ENCODE measurements at regions not wholly inside any gene's neighbourhood (a gene's known extent, or its start where the extent isn't known, plus 50 kb on each side); places are given as distances from the start of the nearest gene placed in this dataset.

DNA sequence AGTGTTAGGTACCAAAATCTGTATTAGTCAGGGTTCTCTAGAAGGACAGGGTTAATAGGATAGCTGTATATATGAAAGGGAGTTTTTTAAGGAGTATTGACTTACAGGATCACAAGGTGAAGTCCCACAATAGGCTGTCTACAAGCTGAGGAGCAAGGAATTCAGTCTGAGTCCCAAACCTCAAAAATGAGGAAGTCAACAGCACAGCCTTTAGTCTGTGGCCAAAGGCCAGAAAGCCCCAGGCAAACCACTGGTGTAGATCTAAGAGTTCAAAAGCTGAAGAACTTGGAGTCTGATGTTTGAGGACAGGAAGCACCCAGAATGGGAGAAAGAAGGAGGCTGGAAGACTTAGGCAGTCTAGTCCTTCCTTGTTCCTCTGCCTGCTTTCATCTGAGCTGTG is 487.5 kb upstream of the CHRM3 start:
- Histone ChIP-seq H3K4me1 (ENCODE audit: control insufficient read depth, insufficient read depth, low read length) (no peaks in the 10 kb centered on the region), H3K27me3 (ENCODE audit: control insufficient read depth, insufficient read depth, low read length) (no peaks in the 10 kb centered on the region), H3K36me3 (ENCODE audit: insufficient read depth, low read length) (no peaks in the 10 kb centered on the region), H3K9ac (ENCODE audit: low read depth, low read length) (no peak overlapping the region), H3K9me3 (replicated peaks; ENCODE audit: low read length) (no peaks in the 10 kb centered on the region), H3K4me3 (ENCODE audit: low read length) (no peak overlapping the region), H3K4me2 (ENCODE audit: low read length) (no peak overlapping the region)

DNA sequence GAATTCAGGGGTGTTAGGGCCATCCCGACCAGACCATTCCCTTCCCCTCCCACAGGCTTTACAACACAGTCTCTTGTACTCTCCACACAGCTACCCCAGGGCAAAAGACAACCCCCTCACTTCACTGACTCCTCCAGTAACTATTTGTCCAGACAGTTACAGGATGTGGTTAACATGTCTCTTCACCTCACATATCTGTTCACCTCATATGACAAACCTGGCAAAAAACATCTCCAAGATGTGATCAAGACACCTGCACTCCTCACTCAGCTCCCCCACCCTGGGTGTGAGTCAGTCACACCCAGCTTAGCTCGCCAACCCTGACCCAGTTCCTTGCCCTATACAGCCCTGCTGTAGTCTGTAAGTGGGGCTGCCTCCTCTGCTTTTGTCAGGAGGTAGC is 490.5 kb upstream of the CHRM3 start:
- H3K9ac ChIP-seq (ENCODE audit: low read depth, low read length): no peak overlapping the region
- H3K4me3 ChIP-seq (ENCODE audit: low read length): no peak overlapping the region
- no peaks in the 10 kb centered on the region for H3K27me3 ChIP-seq (ENCODE audit: control insufficient read depth, insufficient read depth, low read length)
- H3K9me3 ChIP-seq (replicated peaks; ENCODE audit: low read length): peaks cover 3% of the 10 kb centered on the region
- H3K36me3 ChIP-seq (ENCODE audit: insufficient read depth, low read length): no peaks in the 10 kb centered on the region
- no peak overlapping the region for H3K4me2 ChIP-seq (ENCODE audit: low read length)
- H3K4me1 ChIP-seq (ENCODE audit: control insufficient read depth, insufficient read depth, low read length): no peaks in the 10 kb centered on the region

- Histone ChIP-seq H3K4me3 (ENCODE audit: low read length) (no peak overlapping the region), H3K36me3 (ENCODE audit: insufficient read depth, low read length) (no peaks in the 10 kb centered on the region), H3K27me3 (ENCODE audit: control insufficient read depth, insufficient read depth, low read length) (no peaks in the 10 kb centered on the region), H3K9me3 (replicated peaks; ENCODE audit: low read length) (peaks cover 11% of the 10 kb centered on the region), H3K9ac (ENCODE audit: low read depth, low read length) (no peak overlapping the region), H3K4me2 (ENCODE audit: low read length) (no peak overlapping the region), H3K4me1 (ENCODE audit: control insufficient read depth, insufficient read depth, low read length) (no peaks in the 10 kb centered on the region)
These were observed 493.8 kb upstream of the CHRM3 start for GRCh38 chr1:238892612-238893011.

GRCh38 chr1:238861342-238862066 is 524.9 kb upstream of the CHRM3 start:
- no peak overlapping the region for H3K4me3 ChIP-seq (ENCODE audit: low read length)
- H3K9me3 ChIP-seq (replicated peaks; ENCODE audit: low read length): peaks cover 4% of the 10 kb centered on the region
- H3K4me2 ChIP-seq (ENCODE audit: low read length): no peak overlapping the region
- no peaks in the 10 kb centered on the region for H3K4me1 ChIP-seq (ENCODE audit: control insufficient read depth, insufficient read depth, low read length)
- no peaks in the 10 kb centered on the region for H3K27me3 ChIP-seq (ENCODE audit: control insufficient read depth, insufficient read depth, low read length)
- no peak overlapping the region for H3K9ac ChIP-seq (ENCODE audit: low read depth, low read length)
- H3K36me3 ChIP-seq (ENCODE audit: insufficient read depth, low read length): no peaks in the 10 kb centered on the region

- Histone ChIP-seq H3K36me3 (ENCODE audit: insufficient read depth, low read length) (no peaks in the 10 kb centered on the region), H3K4me1 (ENCODE audit: control insufficient read depth, insufficient read depth, low read length) (no peaks in the 10 kb centered on the region), H3K9me3 (replicated peaks; ENCODE audit: low read length) (peaks cover 7% of the 10 kb centered on the region), H3K9ac (ENCODE audit: low read depth, low read length) (no peak overlapping the region), H3K27me3 (ENCODE audit: control insufficient read depth, insufficient read depth, low read length) (no peaks in the 10 kb centered on the region), H3K4me3 (ENCODE audit: low read length) (no peak overlapping the region), H3K4me2 (ENCODE audit: low read length) (no peak overlapping the region)
These were observed 552.4 kb upstream of the CHRM3 start for GRCh38 chr1:238833919-238834318.

DNA sequence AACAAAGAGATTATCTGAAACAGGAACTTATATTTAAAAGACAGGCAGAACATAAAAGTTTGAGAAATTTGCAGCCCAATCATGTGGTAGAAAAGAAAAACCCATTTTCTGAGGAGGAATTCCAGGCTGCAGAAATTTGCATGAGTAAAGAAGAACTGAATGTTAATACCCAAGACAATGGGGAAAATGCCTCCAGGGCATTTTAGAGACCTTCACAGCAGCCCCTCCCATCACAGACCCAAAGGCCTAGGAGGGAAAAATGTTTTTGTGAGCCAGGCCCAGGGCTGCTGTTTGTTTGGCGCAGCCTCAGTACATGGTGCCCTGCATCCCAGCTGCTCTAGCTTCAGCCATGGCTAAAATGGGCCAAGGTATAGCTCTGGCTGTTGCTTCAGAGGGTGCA is 554.3 kb upstream of the CHRM3 start:
- H3K4me2 ChIP-seq (ENCODE audit: low read length): no peak overlapping the region
- no peak overlapping the region for H3K9ac ChIP-seq (ENCODE audit: low read depth, low read length)
- H3K9me3 ChIP-seq (replicated peaks; ENCODE audit: low read length): peaks cover 7% of the 10 kb centered on the region
- no peak overlapping the region for H3K4me3 ChIP-seq (ENCODE audit: low read length)
- H3K27me3 ChIP-seq (ENCODE audit: control insufficient read depth, insufficient read depth, low read length): no peaks in the 10 kb centered on the region
- no peaks in the 10 kb centered on the region for H3K4me1 ChIP-seq (ENCODE audit: control insufficient read depth, insufficient read depth, low read length)
- no peaks in the 10 kb centered on the region for H3K36me3 ChIP-seq (ENCODE audit: insufficient read depth, low read length)

- Histone ChIP-seq H3K36me3 (ENCODE audit: insufficient read depth, low read length) (no peaks in the 10 kb centered on the region), H3K4me1 (ENCODE audit: control insufficient read depth, insufficient read depth, low read length) (no peaks in the 10 kb centered on the region), H3K9ac (ENCODE audit: low read depth, low read length) (no peak overlapping the region), H3K9me3 (replicated peaks; ENCODE audit: low read length) (peaks cover 7% of the 10 kb centered on the region), H3K27me3 (ENCODE audit: control insufficient read depth, insufficient read depth, low read length) (no peaks in the 10 kb centered on the region), H3K4me2 (ENCODE audit: low read length) (no peak overlapping the region), H3K4me3 (ENCODE audit: low read length) (no peak overlapping the region)
These were observed 556.2 kb upstream of the CHRM3 start for GRCh38 chr1:238830036-238830611.

DNA sequence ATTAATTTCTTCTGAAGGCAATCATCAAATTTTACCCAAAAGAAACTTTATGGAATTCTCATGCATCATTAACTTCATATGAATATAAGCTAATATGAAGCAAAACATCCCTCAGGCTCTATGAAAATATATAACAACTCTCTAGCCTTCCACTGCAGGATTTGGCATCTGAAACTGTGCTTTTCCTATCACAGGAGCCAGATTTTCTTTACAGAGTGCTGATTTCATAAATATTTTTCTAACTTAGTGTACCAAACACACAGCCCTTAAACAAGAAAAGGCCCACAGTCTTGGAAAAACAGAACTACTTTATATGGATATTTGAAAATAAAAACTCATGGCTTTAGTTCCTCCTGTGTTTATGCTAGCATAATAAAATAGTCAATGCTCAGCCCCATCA is 559.5 kb upstream of the CHRM3 start:
- no peak overlapping the region for H3K4me2 ChIP-seq (ENCODE audit: low read length)
- no peak overlapping the region for H3K4me3 ChIP-seq (ENCODE audit: low read length)
- no peaks in the 10 kb centered on the region for H3K36me3 ChIP-seq (ENCODE audit: insufficient read depth, low read length)
- no peak overlapping the region for H3K9ac ChIP-seq (ENCODE audit: low read depth, low read length)
- H3K9me3 ChIP-seq (replicated peaks; ENCODE audit: low read length): peaks cover 7% of the 10 kb centered on the region
- no peaks in the 10 kb centered on the region for H3K4me1 ChIP-seq (ENCODE audit: control insufficient read depth, insufficient read depth, low read length)
- no peaks in the 10 kb centered on the region for H3K27me3 ChIP-seq (ENCODE audit: control insufficient read depth, insufficient read depth, low read length)

- Histone ChIP-seq H3K27me3 (ENCODE audit: control insufficient read depth, insufficient read depth, low read length) (no peaks in the 10 kb centered on the region), H3K4me2 (ENCODE audit: low read length) (no peak overlapping the region), H3K9me3 (replicated peaks; ENCODE audit: low read length) (no peaks in the 10 kb centered on the region), H3K9ac (ENCODE audit: low read depth, low read length) (no peak overlapping the region), H3K36me3 (ENCODE audit: insufficient read depth, low read length) (no peaks in the 10 kb centered on the region), H3K4me3 (ENCODE audit: low read length) (no peak overlapping the region), H3K4me1 (ENCODE audit: control insufficient read depth, insufficient read depth, low read length) (no peaks in the 10 kb centered on the region)
These were observed 563.0 kb upstream of the CHRM3 start for GRCh38 chr1:238823416-238823815.

DNA sequence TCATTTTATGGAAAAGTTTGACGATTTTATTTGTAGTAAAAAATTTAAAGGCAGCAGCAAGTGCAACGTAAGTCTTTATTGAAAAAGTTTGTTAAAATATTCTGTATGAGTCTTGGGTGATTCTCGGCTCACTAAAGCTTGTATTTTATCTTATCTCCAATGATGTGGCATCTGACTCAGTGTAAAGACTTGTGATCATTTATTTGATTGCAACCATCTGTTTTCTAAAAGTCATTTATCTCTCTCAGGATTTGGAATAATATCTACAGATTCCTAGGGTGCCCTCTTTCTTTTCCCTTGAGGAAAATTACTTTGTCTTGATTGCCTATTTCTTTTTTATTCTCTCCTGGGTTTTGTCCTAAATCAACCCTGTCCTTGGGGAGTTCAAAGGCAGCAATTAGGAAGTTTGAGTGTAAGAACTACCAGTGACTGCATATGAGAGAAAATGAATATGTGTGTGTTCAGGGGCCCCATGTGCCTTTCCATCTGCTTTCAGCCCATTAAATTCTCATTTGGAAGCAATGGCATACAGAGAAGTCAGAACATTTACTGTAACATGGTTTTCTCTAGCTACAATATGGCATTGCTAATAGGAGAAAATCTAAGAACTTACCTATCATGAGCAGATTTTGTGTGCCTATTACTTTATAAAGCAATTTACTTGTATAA is 575.0 kb upstream of the CHRM3 start:
- Histone ChIP-seq H3K9ac (ENCODE audit: low read depth, low read length) (no peak overlapping the region), H3K4me3 (ENCODE audit: low read length) (no peak overlapping the region), H3K9me3 (replicated peaks; ENCODE audit: low read length) (peaks cover under 1% of the 10 kb centered on the region), H3K27me3 (ENCODE audit: control insufficient read depth, insufficient read depth, low read length) (no peaks in the 10 kb centered on the region), H3K4me2 (ENCODE audit: low read length) (no peak overlapping the region), H3K4me1 (ENCODE audit: control insufficient read depth, insufficient read depth, low read length) (no peaks in the 10 kb centered on the region), H3K36me3 (ENCODE audit: insufficient read depth, low read length) (no peaks in the 10 kb centered on the region)

DNA sequence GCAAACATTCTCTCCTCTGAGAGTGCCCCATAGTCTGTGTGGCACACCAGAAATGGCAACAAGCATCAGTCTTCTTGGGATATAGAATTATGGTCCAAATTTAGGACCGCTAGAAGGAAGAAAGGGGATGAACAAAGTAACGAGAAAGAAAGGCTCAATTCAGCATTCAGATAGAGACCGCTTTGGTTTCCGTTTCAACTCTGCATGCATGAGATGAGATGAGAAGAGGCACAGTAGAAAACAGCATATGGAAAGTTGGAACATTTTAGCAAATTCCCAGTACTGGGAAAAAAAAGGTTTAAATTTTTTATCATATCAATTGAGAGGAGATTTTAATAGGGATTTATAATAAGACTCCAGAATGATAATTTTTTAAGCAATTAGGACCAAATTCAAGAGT is 595.5 kb upstream of the CHRM3 start:
- Histone ChIP-seq H3K9me3 (replicated peaks; ENCODE audit: low read length) (peaks cover 4% of the 10 kb centered on the region), H3K9ac (ENCODE audit: low read depth, low read length) (no peak overlapping the region), H3K4me3 (ENCODE audit: low read length) (no peak overlapping the region), H3K36me3 (ENCODE audit: insufficient read depth, low read length) (no peaks in the 10 kb centered on the region), H3K4me1 (ENCODE audit: control insufficient read depth, insufficient read depth, low read length) (no peaks in the 10 kb centered on the region), H3K27me3 (ENCODE audit: control insufficient read depth, insufficient read depth, low read length) (no peaks in the 10 kb centered on the region), H3K4me2 (ENCODE audit: low read length) (no peak overlapping the region)
